ENCODE measurements at regions not wholly inside any gene's neighbourhood (a gene's known extent, or its start where the extent isn't known, plus 50 kb on each side); places are given as distances from the start of the nearest gene placed in this dataset.

- Mint-ChIP-seq H3K36me3 (no peaks in the 10 kb centered on the region), H3K27ac (peak overlapping the region in 1 of 10 donors; percentile 47), H3K4me3 (no peak overlapping the region), H3K4me1 (peaks cover 0 to 14% (median 8%) of the 10 kb centered on the region in 4 donors), H3K27me3 (peaks cover 34 to 69% (median 50%) of the 10 kb centered on the region in 5 donors), H3K9me3 (peaks cover 0 to 16% (median 0%) of the 10 kb centered on the region in 9 donors)
- DNase-seq: no peak
- no peak for ATAC-seq
- POLR2A ChIA-PET: no interaction called here
Observed at GRCh38 chr15:85897895-85898717, 103.4 kb upstream of the KLHL25 start.

- Mint-ChIP-seq H3K27me3 (peaks cover 28 to 64% (median 39%) of the 10 kb centered on the region in 5 donors), H3K4me3 (no peak overlapping the region), H3K36me3 (no peaks in the 10 kb centered on the region), H3K27ac (no peak overlapping the region), H3K9me3 (peaks cover 0 to 16% (median 0%) of the 10 kb centered on the region in 9 donors), H3K4me1 (peaks cover 0 to 14% (median 8%) of the 10 kb centered on the region in 4 donors)
- ATAC-seq (no peak), DNase-seq (no peak)
- POLR2A ChIA-PET: no interaction called here
Observed at GRCh38 chr15:85899927-85900326, 105.2 kb upstream of the KLHL25 start.

- no peaks in the 10 kb centered on the region for H3K36me3 Mint-ChIP-seq
- no peaks in the 10 kb centered on the region for H3K9me3 Mint-ChIP-seq
- H3K27me3 Mint-ChIP-seq: peaks cover 16 to 29% (median 20%) of the 10 kb centered on the region in 5 donors
- no peaks in the 10 kb centered on the region for H3K4me1 Mint-ChIP-seq
- H3K4me3 Mint-ChIP-seq: no peak overlapping the region
- ATAC-seq: no peak
- no peak overlapping the region for H3K27ac Mint-ChIP-seq
- no peak for DNase-seq
- POLR2A ChIA-PET: no interaction called here
Observed at GRCh38 chr15:85905751-85906450, 111.2 kb upstream of the KLHL25 start.

- Mint-ChIP-seq H3K27me3 (peaks cover 10 to 23% (median 14%) of the 10 kb centered on the region in 5 donors), H3K4me3 (no peak overlapping the region), H3K4me1 (no peaks in the 10 kb centered on the region), H3K27ac (no peak overlapping the region), H3K36me3 (no peaks in the 10 kb centered on the region), H3K9me3 (no peaks in the 10 kb centered on the region)
- ATAC-seq (no peak), DNase-seq (no peak)
- POLR2A ChIA-PET: no interaction called here
Observed at GRCh38 chr15:85906640-85907039, 111.9 kb upstream of the KLHL25 start.

GRCh38 chr15:85910834-85911233 is 116.1 kb upstream of the KLHL25 start:
- Mint-ChIP-seq H3K4me3 (no peak overlapping the region), H3K4me1 (no peaks in the 10 kb centered on the region), H3K36me3 (no peaks in the 10 kb centered on the region), H3K27ac (no peak overlapping the region), H3K27me3 (peaks cover 5 to 20% (median 11%) of the 10 kb centered on the region in 5 donors), H3K9me3 (no peaks in the 10 kb centered on the region)
- ATAC-seq (no peak), DNase-seq (no peak)
- POLR2A ChIA-PET: no interaction called here

GRCh38 chr15:85913461-85913860 is 118.7 kb upstream of the KLHL25 start:
- Mint-ChIP-seq H3K27me3 (peaks cover 9 to 28% (median 15%) of the 10 kb centered on the region in 5 donors), H3K36me3 (peaks cover 0 to 10% (median 0%) of the 10 kb centered on the region in 3 donors), H3K4me3 (no peak overlapping the region), H3K27ac (no peak overlapping the region), H3K4me1 (no peaks in the 10 kb centered on the region), H3K9me3 (peaks cover 0 to 12% (median 0%) of the 10 kb centered on the region in 9 donors)
- DNase-seq (no peak), ATAC-seq (no peak)
- POLR2A ChIA-PET: no interaction called here

GRCh38 chr15:85920956-85921355 is 126.2 kb upstream of the KLHL25 start:
- H3K9me3 Mint-ChIP-seq: peaks cover 0 to 16% (median 2%) of the 10 kb centered on the region in 9 donors
- no peak overlapping the region for H3K4me3 Mint-ChIP-seq
- H3K4me1 Mint-ChIP-seq: no peaks in the 10 kb centered on the region

GRCh38 chr15:85924088-85924487 is 129.4 kb upstream of the KLHL25 start:
- peaks cover 12 to 44% (median 20%) of the 10 kb centered on the region in 5 donors for H3K27me3 Mint-ChIP-seq
- H3K9me3 Mint-ChIP-seq: peaks cover 0 to 5% (median 0%) of the 10 kb centered on the region in 9 donors
- ATAC-seq (no peak), DNase-seq (no peak)
- POLR2A ChIA-PET: no interaction called here
- H3K4me1 Mint-ChIP-seq: peaks cover 0 to 15% (median 7%) of the 10 kb centered on the region in 4 donors
- peaks cover 0 to 4% (median 0%) of the 10 kb centered on the region in 3 donors for H3K36me3 Mint-ChIP-seq
- H3K4me3 Mint-ChIP-seq: no peak overlapping the region
- H3K27ac Mint-ChIP-seq: no peak overlapping the region

More at GRCh38 chr15:85920956-85921355, 126.2 kb upstream of the KLHL25 start:
- peaks cover 0 to 17% (median 0%) of the 10 kb centered on the region in 3 donors for H3K36me3 Mint-ChIP-seq
- DNase-seq: no peak
- H3K27ac Mint-ChIP-seq: no peak overlapping the region
- ATAC-seq: no peak
- peaks cover 14 to 57% (median 27%) of the 10 kb centered on the region in 5 donors for H3K27me3 Mint-ChIP-seq
- POLR2A ChIA-PET: no interaction called here

- DNase-seq (no peak), ATAC-seq (no peak)
- Mint-ChIP-seq H3K27me3 (peaks cover 5 to 35% (median 13%) of the 10 kb centered on the region in 5 donors), H3K4me3 (no peak overlapping the region), H3K27ac (peak overlapping the region in 1 of 10 donors; percentile 9), H3K36me3 (peaks cover 0 to 4% (median 0%) of the 10 kb centered on the region in 3 donors), H3K9me3 (no peaks in the 10 kb centered on the region), H3K4me1 (peaks cover 0 to 15% (median 8%) of the 10 kb centered on the region in 4 donors)
- POLR2A ChIA-PET: no interaction called here
Observed at GRCh38 chr15:85925649-85926237, 131.0 kb upstream of the KLHL25 start.

- DNase-seq (no peak), ATAC-seq (no peak)
- no peaks in the 10 kb centered on the region for H3K36me3 Mint-ChIP-seq
- H3K4me1 Mint-ChIP-seq: peaks cover 0 to 15% (median 8%) of the 10 kb centered on the region in 4 donors
- H3K27ac Mint-ChIP-seq: no peak overlapping the region
- H3K9me3 Mint-ChIP-seq: no peaks in the 10 kb centered on the region
- POLR2A ChIA-PET: no interaction called here
- H3K4me3 Mint-ChIP-seq: no peak overlapping the region
- peaks cover 0 to 28% (median 13%) of the 10 kb centered on the region in 5 donors for H3K27me3 Mint-ChIP-seq
Observed at GRCh38 chr15:85926834-85927233, 132.1 kb upstream of the KLHL25 start.

- no peak for ATAC-seq
Observed at GRCh38 chr15:85927931-85928537, 133.3 kb upstream of the KLHL25 start.

GRCh38 chr15:85929786-85930185 is 135.1 kb upstream of the KLHL25 start:
- POLR2A ChIA-PET: no interaction called here
- H3K27ac Mint-ChIP-seq: peak overlapping the region in 1 of 10 donors; percentile 48
- no peaks in the 10 kb centered on the region for H3K36me3 Mint-ChIP-seq
- ATAC-seq (no peak), DNase-seq (no peak)
- no peaks in the 10 kb centered on the region for H3K9me3 Mint-ChIP-seq
- H3K4me3 Mint-ChIP-seq: no peak overlapping the region
- peaks cover 0 to 15% (median 8%) of the 10 kb centered on the region in 4 donors for H3K4me1 Mint-ChIP-seq
- peaks cover 0 to 30% (median 17%) of the 10 kb centered on the region in 5 donors for H3K27me3 Mint-ChIP-seq

More at GRCh38 chr15:85927931-85928537, 133.3 kb upstream of the KLHL25 start:
- no peaks in the 10 kb centered on the region for H3K9me3 Mint-ChIP-seq
- H3K27me3 Mint-ChIP-seq: peaks cover 0 to 26% (median 16%) of the 10 kb centered on the region in 5 donors
- DNase-seq: no peak
- H3K27ac Mint-ChIP-seq: peak overlapping the region in 3 of 10 donors; percentile 13 to 66 (median 55)
- no peaks in the 10 kb centered on the region for H3K36me3 Mint-ChIP-seq
- H3K4me1 Mint-ChIP-seq: peaks cover 0 to 15% (median 8%) of the 10 kb centered on the region in 4 donors
- POLR2A ChIA-PET: no interaction called here
- H3K4me3 Mint-ChIP-seq: no peak overlapping the region

Data from naive thymus-derived CD8-positive, alpha-beta T cell (primary cell).